GM21526 (cell line): ENCODE measurements at regions not wholly inside any gene's neighbourhood (a gene's known extent, or its start where the extent isn't known, plus 50 kb on each side); places are given as distances from the start of the nearest gene placed in this dataset.

Experiments
- ATAC-seq: cut with Tn5 transposase; IDR thresholded peaks from one replicate; pipeline ENCODE4 v1.9.1; 2021; ENCODE audit warnings: moderate library complexity; ENCODE audit not compliant: unreplicated experiment, low FRiP score

GRCh38 chr20:50311308-50312001 is 120.8 kb downstream of the CEBPB start:
- no peak for ATAC-seq

GRCh38 chr20:50312002-50312681 is 121.5 kb downstream of the CEBPB start:
- ATAC-seq = no peak

- ATAC-seq = no peak
Observed at GRCh38 chr20:50312682-50313521, 122.3 kb downstream of the CEBPB start.

- ATAC-seq = no peak
Observed at GRCh38 chr20:50313522-50313820, 122.8 kb downstream of the CEBPB start.

- ATAC-seq = no peak
Observed at GRCh38 chr20:50313827-50314677, 123.4 kb downstream of the CEBPB start.

- no peak for ATAC-seq
Observed at GRCh38 chr20:50314678-50315335, 124.2 kb downstream of the CEBPB start.

GRCh38 chr20:50315586-50316551 is 125.2 kb downstream of the CEBPB start:
- ATAC-seq = no peak

- ATAC-seq = no peak
Observed at GRCh38 chr20:50317116-50317515, 126.5 kb downstream of the CEBPB start.

GRCh38 chr20:50317609-50318008 is 127.0 kb downstream of the CEBPB start:
- no peak for ATAC-seq

- no peak for ATAC-seq
Observed at GRCh38 chr20:50318710-50319109, 128.1 kb downstream of the CEBPB start.

GRCh38 chr20:50320005-50320900 is 129.6 kb downstream of the CEBPB start:
- ATAC-seq = no peak

- ATAC-seq = no peak
Observed at GRCh38 chr20:50320901-50321796, 130.5 kb downstream of the CEBPB start.

GRCh38 chr20:50321797-50322480 is 131.3 kb downstream of the CEBPB start:
- no peak for ATAC-seq

GRCh38 chr20:50322703-50323131 is 132.1 kb downstream of the CEBPB start:
- ATAC-seq = no peak

- no peak for ATAC-seq
Observed at GRCh38 chr20:50323209-50323608, 132.6 kb downstream of the CEBPB start.
